ENCODE measurements at regions not wholly inside any gene's neighbourhood (a gene's known extent, or its start where the extent isn't known, plus 50 kb on each side); places are given as distances from the start of the nearest gene placed in this dataset.

GRCh38 chr18:45370255-45371010 lies 244.8 kb upstream of the SLC14A2 start:
- DNase-seq (ENCODE audit: insufficient read length, low spot score) (no peak), FAIRE-seq (no peak)

GRCh38 chr18:45373286-45373880 lies 241.9 kb upstream of the SLC14A2 start:
- no peak for FAIRE-seq
- TF ChIP-seq CTCF (IDR thresholded peaks at IDR 0.05; ENCODE audit: insufficient read depth, missing control alignments), result no peak
- no peak for DNase-seq (ENCODE audit: insufficient read length, low spot score)

More at GRCh38 chr18:45370255-45371010, 244.8 kb upstream of the SLC14A2 start:
- TF ChIP-seq CTCF (IDR thresholded peaks at IDR 0.05; ENCODE audit: insufficient read depth, missing control alignments), result no peak

- FAIRE-seq (no peak), DNase-seq (ENCODE audit: insufficient read length, low spot score) (no peak)
Observed at GRCh38 chr18:45374236-45374635, 241.0 kb upstream of the SLC14A2 start.

GRCh38 chr18:45374878-45375630 lies 240.2 kb upstream of the SLC14A2 start:
- DNase-seq (ENCODE audit: insufficient read length, low spot score), result no peak
- no peak for TF ChIP-seq CTCF (IDR thresholded peaks at IDR 0.05; ENCODE audit: insufficient read depth, missing control alignments)
- FAIRE-seq, result no peak

More at GRCh38 chr18:45374236-45374635, 241.0 kb upstream of the SLC14A2 start:
- TF ChIP-seq CTCF (IDR thresholded peaks at IDR 0.05; ENCODE audit: insufficient read depth, missing control alignments), result no peak

- DNase-seq (ENCODE audit: insufficient read length, low spot score) (no peak), FAIRE-seq (no peak)
- no peak for TF ChIP-seq CTCF (IDR thresholded peaks at IDR 0.05; ENCODE audit: insufficient read depth, missing control alignments)
Observed at GRCh38 chr18:45376193-45376592, 239.1 kb upstream of the SLC14A2 start.

- TF ChIP-seq CTCF (IDR thresholded peaks at IDR 0.05; ENCODE audit: insufficient read depth, missing control alignments), result no peak
- FAIRE-seq (no peak), DNase-seq (ENCODE audit: insufficient read length, low spot score) (no peak)
Observed at GRCh38 chr18:45378308-45378707, 237.0 kb upstream of the SLC14A2 start.
